ENCODE measurements at regions not wholly inside any gene's neighbourhood (a gene's known extent, or its start where the extent isn't known, plus 50 kb on each side); places are given as distances from the start of the nearest gene placed in this dataset.
"Not testable (repeated sequence)": the region's sequence is repeated elsewhere in the genome, so short reads cannot be mapped to it uniquely, and the experiment has no call there.

DNA sequence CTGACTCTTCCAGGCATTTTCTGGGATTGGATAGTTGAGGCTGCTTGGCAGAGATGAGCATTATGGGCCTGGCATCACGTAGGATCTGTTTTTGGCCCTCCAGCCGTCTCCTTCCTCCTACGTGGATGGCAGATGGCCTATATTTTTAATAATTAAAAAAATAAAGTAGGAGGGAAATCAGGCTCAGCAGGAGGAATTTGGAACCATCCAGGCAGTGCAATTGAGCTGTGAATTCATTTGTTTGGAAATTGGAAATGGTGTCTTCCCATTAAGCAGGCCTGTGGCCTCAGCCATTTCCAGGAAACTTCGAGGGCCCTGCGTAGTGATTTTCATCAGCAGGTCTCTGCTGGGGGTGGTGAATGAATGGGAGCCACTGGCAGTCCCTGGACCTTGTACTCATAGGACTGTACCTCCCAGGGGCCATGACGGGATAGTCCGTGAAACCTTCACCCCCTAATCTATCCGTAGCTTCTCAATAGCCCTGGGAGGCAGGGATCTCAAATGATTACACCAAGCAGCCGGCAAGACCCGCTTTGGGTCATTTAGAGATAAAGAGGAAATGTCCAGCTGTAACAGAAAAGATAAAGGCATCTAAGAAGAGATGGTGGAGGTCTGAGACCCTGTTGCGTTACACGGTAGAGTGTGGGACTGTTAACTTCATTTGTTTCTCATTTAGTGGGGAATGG is 73.1 kb upstream of the TNP1 start:
- H2AFZ ChIP-seq: no peak overlapping the region
- DNase-seq (ENCODE audit: low spot score): no peak
- H3K79me2 ChIP-seq: no peaks in the 10 kb centered on the region
- no peaks in the 10 kb centered on the region for H3K9me3 ChIP-seq (ENCODE audit: low read depth)
- H3K27ac ChIP-seq: no peak overlapping the region
- H3K9me2 ChIP-seq (replicated peaks; ENCODE audit: insufficient read depth): no peaks in the 10 kb centered on the region
- 79% methylated on average over 12 of the region's 12 CpGs for WGBS (ENCODE audit: low lambda C conversion rate, missing lambda C conversion rate)
- no peaks in the 10 kb centered on the region for H4K20me1 ChIP-seq (ENCODE audit: insufficient read depth, poor library complexity, severe bottlenecking)
- TF ChIP-seq, protein P1, sequence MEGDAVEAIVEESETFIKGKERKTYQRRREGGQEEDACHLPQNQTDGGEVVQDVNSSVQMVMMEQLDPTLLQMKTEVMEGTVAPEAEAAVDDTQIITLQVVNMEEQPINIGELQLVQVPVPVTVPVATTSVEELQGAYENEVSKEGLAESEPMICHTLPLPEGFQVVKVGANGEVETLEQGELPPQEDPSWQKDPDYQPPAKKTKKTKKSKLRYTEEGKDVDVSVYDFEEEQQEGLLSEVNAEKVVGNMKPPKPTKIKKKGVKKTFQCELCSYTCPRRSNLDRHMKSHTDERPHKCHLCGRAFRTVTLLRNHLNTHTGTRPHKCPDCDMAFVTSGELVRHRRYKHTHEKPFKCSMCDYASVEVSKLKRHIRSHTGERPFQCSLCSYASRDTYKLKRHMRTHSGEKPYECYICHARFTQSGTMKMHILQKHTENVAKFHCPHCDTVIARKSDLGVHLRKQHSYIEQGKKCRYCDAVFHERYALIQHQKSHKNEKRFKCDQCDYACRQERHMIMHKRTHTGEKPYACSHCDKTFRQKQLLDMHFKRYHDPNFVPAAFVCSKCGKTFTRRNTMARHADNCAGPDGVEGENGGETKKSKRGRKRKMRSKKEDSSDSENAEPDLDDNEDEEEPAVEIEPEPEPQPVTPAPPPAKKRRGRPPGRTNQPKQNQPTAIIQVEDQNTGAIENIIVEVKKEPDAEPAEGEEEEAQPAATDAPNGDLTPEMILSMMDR (IDR thresholded peaks at IDR 0.05; ENCODE audit: poor library complexity): no peak
- TF ChIP-seq EZH2phosphoT487 (IDR thresholded peaks at IDR 0.05; ENCODE audit: low read depth, severe bottlenecking, unreplicated experiment): no peak
- no peak for TF ChIP-seq EZH2 (IDR thresholded peaks at IDR 0.05; ENCODE audit: borderline replicate concordance)
- no peaks in the 10 kb centered on the region for H3K36me3 ChIP-seq (replicated peaks; ENCODE audit: insufficient read depth, low read depth)
- no peaks in the 10 kb centered on the region for H3K27me3 ChIP-seq
- no peak overlapping the region for H3K4me3 ChIP-seq
- H3K4me2 ChIP-seq: no peak overlapping the region
- peaks cover 11% of the 10 kb centered on the region for H3K4me1 ChIP-seq (ENCODE audit: insufficient read depth)

DNA sequence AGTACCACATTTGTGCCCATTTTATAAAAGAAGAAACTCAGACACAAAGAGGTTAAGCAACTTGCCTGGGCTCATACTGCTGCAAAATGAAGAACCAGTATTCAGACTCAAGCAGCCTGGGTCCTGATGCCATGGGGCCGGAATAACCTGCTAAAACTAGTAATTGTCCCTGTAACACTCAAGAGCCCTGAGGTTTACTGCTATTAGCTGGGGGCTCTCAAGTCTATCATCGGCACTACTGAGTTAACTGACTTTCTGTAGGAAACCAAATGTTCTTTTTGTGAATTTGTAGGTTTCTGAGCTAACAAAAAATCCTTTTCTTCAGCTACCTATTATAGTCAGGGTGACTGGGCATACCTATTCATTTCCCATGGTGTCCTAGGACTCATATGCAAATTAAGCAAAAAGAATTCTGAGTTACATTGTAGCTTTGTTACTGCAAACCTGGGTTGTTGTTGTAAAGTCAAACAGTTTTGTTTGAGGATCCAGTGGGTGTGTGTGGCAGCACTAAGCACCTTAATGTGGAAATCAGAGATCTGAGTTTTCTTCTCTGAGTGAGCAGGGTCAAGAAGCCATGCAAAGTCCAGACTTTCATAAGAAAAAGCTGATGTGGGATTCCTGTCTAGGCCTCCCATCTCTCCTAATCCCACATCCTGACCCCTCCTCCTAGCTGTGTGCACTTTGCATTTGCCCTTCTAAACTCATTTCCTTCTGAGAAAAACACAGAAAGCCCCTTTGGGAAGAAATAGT is 72.4 kb upstream of the TNP1 start:
- H3K4me2 ChIP-seq: no peak overlapping the region
- H3K27ac ChIP-seq: no peak overlapping the region
- WGBS (ENCODE audit: low lambda C conversion rate, missing lambda C conversion rate): 92% methylated on average over 2 of the region's 2 CpGs
- H3K36me3 ChIP-seq (replicated peaks; ENCODE audit: insufficient read depth, low read depth): no peaks in the 10 kb centered on the region
- no peaks in the 10 kb centered on the region for H3K9me3 ChIP-seq (ENCODE audit: low read depth)
- TF ChIP-seq EZH2phosphoT487 (IDR thresholded peaks at IDR 0.05; ENCODE audit: low read depth, severe bottlenecking, unreplicated experiment) (no peak), EZH2 (IDR thresholded peaks at IDR 0.05; ENCODE audit: borderline replicate concordance) (no peak)
- TF ChIP-seq, protein P1 (IDR thresholded peaks at IDR 0.05; ENCODE audit: poor library complexity): no peak
- H3K79me2 ChIP-seq: no peaks in the 10 kb centered on the region
- H4K20me1 ChIP-seq (ENCODE audit: insufficient read depth, poor library complexity, severe bottlenecking): no peaks in the 10 kb centered on the region
- DNase-seq (ENCODE audit: low spot score): no peak
- no peaks in the 10 kb centered on the region for H3K27me3 ChIP-seq
- peaks cover 8% of the 10 kb centered on the region for H3K4me1 ChIP-seq (ENCODE audit: insufficient read depth)
- H2AFZ ChIP-seq: no peak overlapping the region
- no peaks in the 10 kb centered on the region for H3K9me2 ChIP-seq (replicated peaks; ENCODE audit: insufficient read depth)
- H3K4me3 ChIP-seq: no peak overlapping the region

DNA sequence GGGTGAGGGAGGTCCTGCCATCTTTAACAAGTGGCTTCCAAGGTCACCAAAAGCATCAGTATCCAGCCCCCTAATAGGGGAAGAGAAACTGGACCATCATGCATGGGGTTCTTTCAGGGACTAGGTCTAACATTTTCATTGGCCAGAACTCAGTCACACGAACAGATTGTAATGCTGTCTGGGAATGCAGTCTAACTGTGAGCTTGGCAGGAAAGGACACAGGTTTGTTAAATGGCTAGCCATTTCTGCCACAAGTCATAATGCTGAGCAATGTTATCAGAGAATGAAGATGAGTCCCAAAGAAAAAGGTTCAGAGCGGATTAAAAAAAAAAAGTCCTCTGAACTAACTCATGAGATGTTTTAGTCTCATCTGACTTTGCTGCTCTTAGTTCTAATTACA is 70.9 kb upstream of the TNP1 start:
- no peak overlapping the region for H2AFZ ChIP-seq
- no peak overlapping the region for H3K27ac ChIP-seq
- H3K4me2 ChIP-seq: no peak overlapping the region
- H4K20me1 ChIP-seq (ENCODE audit: insufficient read depth, poor library complexity, severe bottlenecking): no peaks in the 10 kb centered on the region
- H3K79me2 ChIP-seq: no peaks in the 10 kb centered on the region
- no peaks in the 10 kb centered on the region for H3K4me1 ChIP-seq (ENCODE audit: insufficient read depth)
- TF ChIP-seq EZH2 (IDR thresholded peaks at IDR 0.05; ENCODE audit: borderline replicate concordance) (no peak), EZH2phosphoT487 (IDR thresholded peaks at IDR 0.05; ENCODE audit: low read depth, severe bottlenecking, unreplicated experiment) (no peak)
- TF ChIP-seq, protein P1 (IDR thresholded peaks at IDR 0.05; ENCODE audit: poor library complexity): no peak
- WGBS (ENCODE audit: low lambda C conversion rate, missing lambda C conversion rate): 100% methylated on average over 2 of the region's 2 CpGs
- no peaks in the 10 kb centered on the region for H3K9me3 ChIP-seq (ENCODE audit: low read depth)
- no peaks in the 10 kb centered on the region for H3K36me3 ChIP-seq (replicated peaks; ENCODE audit: insufficient read depth, low read depth)
- no peaks in the 10 kb centered on the region for H3K9me2 ChIP-seq (replicated peaks; ENCODE audit: insufficient read depth)
- no peak for DNase-seq (ENCODE audit: low spot score)
- no peak overlapping the region for H3K4me3 ChIP-seq
- no peaks in the 10 kb centered on the region for H3K27me3 ChIP-seq

DNA sequence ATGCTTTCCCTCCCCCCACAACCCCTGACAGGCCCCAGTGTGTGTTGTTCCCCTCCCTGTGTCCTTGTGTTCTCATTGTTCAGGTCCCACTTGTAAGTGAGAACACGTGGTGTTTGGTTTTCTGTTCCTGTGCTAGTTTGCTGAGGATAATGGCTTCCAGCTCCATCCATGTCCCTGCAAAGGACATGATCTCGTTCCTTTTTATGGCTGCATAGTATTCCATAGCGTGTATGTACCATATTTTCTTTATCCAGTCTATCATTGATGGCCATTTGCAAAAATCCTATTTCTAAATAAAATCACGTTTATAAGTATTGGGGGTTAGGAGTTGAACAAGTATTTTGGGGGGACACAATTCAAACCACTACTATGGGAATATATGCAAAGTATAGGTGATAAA is 69.5 kb upstream of the TNP1 start:
- not testable (repeated sequence) for H3K27me3 ChIP-seq; H3K36me3 ChIP-seq (replicated peaks; ENCODE audit: insufficient read depth, low read depth); DNase-seq (ENCODE audit: low spot score); H3K27ac ChIP-seq; H3K79me2 ChIP-seq; H2AFZ ChIP-seq; H3K4me2 ChIP-seq; H3K9me2 ChIP-seq (replicated peaks; ENCODE audit: insufficient read depth); H4K20me1 ChIP-seq (ENCODE audit: insufficient read depth, poor library complexity, severe bottlenecking); H3K4me1 ChIP-seq (ENCODE audit: insufficient read depth); H3K9me3 ChIP-seq (ENCODE audit: low read depth); H3K4me3 ChIP-seq
- WGBS (ENCODE audit: low lambda C conversion rate, missing lambda C conversion rate): 91% methylated on average over 4 of the region's 4 CpGs
